ENCODE measurements at regions not wholly inside any gene's neighbourhood (a gene's known extent, or its start where the extent isn't known, plus 50 kb on each side); places are given as distances from the start of the nearest gene placed in this dataset.
A peak's percentile ranks its signal among the peaks of the same experiment; 100 is the strongest.

- TF ChIP-seq, protein P1, sequence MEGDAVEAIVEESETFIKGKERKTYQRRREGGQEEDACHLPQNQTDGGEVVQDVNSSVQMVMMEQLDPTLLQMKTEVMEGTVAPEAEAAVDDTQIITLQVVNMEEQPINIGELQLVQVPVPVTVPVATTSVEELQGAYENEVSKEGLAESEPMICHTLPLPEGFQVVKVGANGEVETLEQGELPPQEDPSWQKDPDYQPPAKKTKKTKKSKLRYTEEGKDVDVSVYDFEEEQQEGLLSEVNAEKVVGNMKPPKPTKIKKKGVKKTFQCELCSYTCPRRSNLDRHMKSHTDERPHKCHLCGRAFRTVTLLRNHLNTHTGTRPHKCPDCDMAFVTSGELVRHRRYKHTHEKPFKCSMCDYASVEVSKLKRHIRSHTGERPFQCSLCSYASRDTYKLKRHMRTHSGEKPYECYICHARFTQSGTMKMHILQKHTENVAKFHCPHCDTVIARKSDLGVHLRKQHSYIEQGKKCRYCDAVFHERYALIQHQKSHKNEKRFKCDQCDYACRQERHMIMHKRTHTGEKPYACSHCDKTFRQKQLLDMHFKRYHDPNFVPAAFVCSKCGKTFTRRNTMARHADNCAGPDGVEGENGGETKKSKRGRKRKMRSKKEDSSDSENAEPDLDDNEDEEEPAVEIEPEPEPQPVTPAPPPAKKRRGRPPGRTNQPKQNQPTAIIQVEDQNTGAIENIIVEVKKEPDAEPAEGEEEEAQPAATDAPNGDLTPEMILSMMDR (conservative IDR thresholded peaks at IDR 0.05; ENCODE audit: low read depth in 2 of 2), result no peak
These were observed 97.2 kb upstream of the WDR75 start (continued) for GRCh38 chr2:189344043-189344442.

DNA sequence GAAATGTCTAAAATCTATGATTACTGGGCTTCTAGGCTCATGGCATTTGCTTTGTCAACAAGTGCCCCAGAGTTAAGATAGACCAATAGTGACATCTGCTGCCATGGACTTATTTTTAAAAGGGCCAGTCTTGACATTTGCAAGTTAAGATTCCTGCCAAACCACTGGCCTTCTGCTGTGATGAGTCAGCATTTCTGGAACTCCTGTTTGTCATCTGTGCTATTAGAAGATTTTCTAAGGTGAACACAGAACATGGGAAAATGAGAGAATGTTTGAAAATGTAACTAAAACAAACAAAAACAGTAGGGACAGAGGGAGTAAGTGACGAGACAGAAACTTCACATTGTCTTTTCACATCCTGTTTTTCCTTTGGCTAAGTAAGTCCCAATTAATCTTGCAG is 93.7 kb upstream of the WDR75 start:
- H3K27ac Mint-ChIP-seq, result peak overlapping the region; percentile 94
- Histone ChIP-seq H3K36me3 (ENCODE audit: insufficient read depth) (0 out of 2 replicates have a peak, but pooled peaks cover 4% of the 10 kb centered on the region), H3F3A (replicated peaks; ENCODE audit: low read depth) (no peaks in the 10 kb centered on the region), H3K4me3 (no peak overlapping the region), H3K79me2 (replicated peaks; ENCODE audit: insufficient read depth) (no peaks in the 10 kb centered on the region), H2AFZ (peak overlapping the region; percentile 5; the same call in 1 of the 2 replicates), H3K4me1 (ENCODE audit: insufficient read depth) (no peaks in the 10 kb centered on the region), H4K20me1 (replicated peaks; ENCODE audit: insufficient read depth) (no peaks in the 10 kb centered on the region), H3K9me2 (ENCODE audit: insufficient read depth) (no peaks in the 10 kb centered on the region), H3K4me2 (no peak overlapping the region), H3K27ac (ENCODE audit: low read depth) (no peak overlapping the region), H3K27me3 (ENCODE audit: insufficient read depth) (no peaks in the 10 kb centered on the region)
- no peaks in the 10 kb centered on the region for H3K27me3 Mint-ChIP-seq (ENCODE audit: insufficient read depth, low read depth, poor library complexity)
- peak; percentile 44 for DNase-seq (ENCODE audit: low spot score)
- H3K4me3 Mint-ChIP-seq, result no peak overlapping the region
- peaks cover 15% of the 10 kb centered on the region; the same call in 2 of the 3 replicates for H3K9me3 Mint-ChIP-seq
- H3K4me1 Mint-ChIP-seq, result no peaks in the 10 kb centered on the region; the same call in 2 of the 3 replicates
- TF ChIP-seq, protein P1 (conservative IDR thresholded peaks at IDR 0.05; ENCODE audit: low read depth in 2 of 2), result peak; percentile 25 to 54; a peak in 3 of 4 replicates
- TF ChIP-seq STAT1 (IDR thresholded peaks at IDR 0.05; ENCODE audit: unreplicated experiment), result no peak
- peaks cover 8% of the 10 kb centered on the region; the same call in 2 of the 3 replicates for H3K36me3 Mint-ChIP-seq (ENCODE audit: low read depth)
- ATAC-seq, result peak; percentile 36; the same call in 1 of the 3 replicates

DNA sequence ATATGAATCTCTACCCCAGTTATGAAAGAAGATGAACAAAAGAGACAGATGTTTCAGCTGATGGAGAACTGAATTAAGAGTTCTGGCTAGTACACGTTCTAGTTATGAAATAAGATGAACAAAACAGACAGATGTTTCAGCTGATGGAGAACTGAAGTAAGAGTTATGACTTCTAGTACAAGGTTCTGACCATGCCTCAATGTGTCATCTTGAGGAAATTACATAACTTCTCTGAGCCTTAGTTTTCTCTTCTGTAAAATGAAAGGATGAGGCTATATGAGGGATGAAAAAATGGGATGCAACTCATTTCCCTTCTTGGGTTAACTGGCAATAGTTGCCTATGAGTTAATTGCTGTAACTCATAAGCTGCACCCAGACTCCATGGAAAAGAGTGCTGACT is 92.9 kb upstream of the WDR75 start:
- H3K27ac ChIP-seq (ENCODE audit: low read depth), result no peak overlapping the region
- peaks cover 10% of the 10 kb centered on the region; the same call in 2 of the 3 replicates for H3K9me3 Mint-ChIP-seq
- H3K27me3 Mint-ChIP-seq (ENCODE audit: insufficient read depth, low read depth, poor library complexity), result no peaks in the 10 kb centered on the region
- no peak overlapping the region for H3K27ac Mint-ChIP-seq
- H3K4me1 Mint-ChIP-seq, result no peaks in the 10 kb centered on the region; the same call in 2 of the 3 replicates
- no peak overlapping the region for H3K4me3 Mint-ChIP-seq
- no peak overlapping the region for H2AFZ ChIP-seq
- H4K20me1 ChIP-seq (replicated peaks; ENCODE audit: insufficient read depth), result no peaks in the 10 kb centered on the region
- H3F3A ChIP-seq (replicated peaks; ENCODE audit: low read depth), result no peaks in the 10 kb centered on the region
- no peaks in the 10 kb centered on the region for H3K36me3 ChIP-seq (ENCODE audit: insufficient read depth)
- no peaks in the 10 kb centered on the region for H3K27me3 ChIP-seq (ENCODE audit: insufficient read depth)
- H3K79me2 ChIP-seq (replicated peaks; ENCODE audit: insufficient read depth), result no peaks in the 10 kb centered on the region
- no peak for ATAC-seq
- H3K36me3 Mint-ChIP-seq (ENCODE audit: low read depth), result peaks cover 5% of the 10 kb centered on the region; the same call in 2 of the 3 replicates
- DNase-seq (ENCODE audit: low spot score), result no peak
- no peak overlapping the region for H3K4me3 ChIP-seq
- H3K9me2 ChIP-seq (ENCODE audit: insufficient read depth), result no peaks in the 10 kb centered on the region
- no peaks in the 10 kb centered on the region for H3K4me1 ChIP-seq (ENCODE audit: insufficient read depth)
- H3K4me2 ChIP-seq, result no peak overlapping the region
- no peak for TF ChIP-seq ZNF462 (CRISPR knock-in tag; IDR thresholded peaks at IDR 0.05)
- TF ChIP-seq ZNF114 (CRISPR knock-in tag; IDR thresholded peaks at IDR 0.05), result no peak
- TF ChIP-seq NANOG (IDR thresholded peaks at IDR 0.05; ENCODE audit: borderline replicate concordance), result no peak
- no peak for TF ChIP-seq POLR2AphosphoS5 (IDR thresholded peaks at IDR 0.05; ENCODE audit: low read depth)

Data from GM23338 (cell line).